Medulla oblongata (tissue), 1 donor: ENCODE measurements at regions not wholly inside any gene's neighbourhood (a gene's known extent, or its start where the extent isn't known, plus 50 kb on each side); places are given as distances from the start of the nearest gene placed in this dataset.

Experiments used
- DNase-seq: peaks from one replicate; pipeline ENCODE4 v3.0.0-alpha.2; 2015; ENCODE audit errors: extremely low spot score

DNA sequence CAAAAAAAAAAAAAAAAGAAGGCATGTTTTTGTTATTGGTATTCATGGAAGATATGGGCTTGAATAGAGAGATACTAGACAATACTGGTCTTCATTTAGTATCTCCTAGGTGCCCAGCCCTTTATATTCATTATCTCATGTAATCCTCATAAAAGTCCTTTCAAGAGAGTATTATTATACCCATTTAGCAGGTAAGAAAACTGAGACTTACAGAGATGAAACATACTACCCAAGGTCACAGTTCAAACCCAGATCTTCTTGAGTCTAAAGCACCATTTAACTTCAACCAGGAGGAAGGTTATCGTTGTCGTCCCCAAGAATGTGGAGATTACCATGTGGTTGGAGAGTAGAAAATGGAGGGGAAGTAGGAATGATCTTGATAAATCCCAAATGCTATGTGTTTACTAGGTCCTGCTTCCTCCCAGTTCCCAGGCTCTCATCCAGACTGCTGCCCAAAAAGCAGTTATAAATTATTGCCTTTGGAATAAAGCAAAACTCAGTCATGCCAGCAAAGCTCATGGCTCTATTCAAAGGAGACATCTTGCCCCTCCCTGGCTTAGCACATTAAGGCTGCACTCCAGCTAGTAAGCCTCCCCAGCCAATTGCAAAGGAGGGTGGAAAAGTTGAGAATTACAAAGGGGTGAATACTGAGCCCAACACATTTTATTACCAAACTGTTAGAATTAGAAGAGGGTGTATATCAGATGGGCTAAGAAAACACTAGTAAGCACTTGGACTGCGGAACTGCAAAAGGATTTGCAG lies 163.9 kb downstream of the PIK3R1 start:
- peak; percentile 57 for DNase-seq

DNA sequence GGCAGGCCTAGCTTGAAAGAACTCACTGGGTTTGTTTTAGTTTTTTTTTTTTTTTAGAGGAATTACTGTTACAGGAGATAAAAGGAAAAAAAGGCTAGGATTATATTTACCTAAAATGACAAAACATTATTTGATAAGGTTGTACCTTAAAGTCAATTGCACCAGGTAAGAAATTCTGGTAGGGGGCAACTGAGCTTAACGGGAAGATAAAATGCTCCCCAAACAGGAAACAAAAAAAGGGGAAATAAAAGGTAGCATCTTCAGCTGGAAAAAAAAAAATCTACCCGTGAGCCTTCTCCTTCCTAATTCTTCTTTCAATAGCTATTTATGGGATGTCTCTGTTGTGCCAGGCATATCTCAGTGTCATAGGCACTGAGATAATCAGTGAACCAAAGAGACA lies 164.5 kb downstream of the PIK3R1 start:
- DNase-seq, result no peak

DNA sequence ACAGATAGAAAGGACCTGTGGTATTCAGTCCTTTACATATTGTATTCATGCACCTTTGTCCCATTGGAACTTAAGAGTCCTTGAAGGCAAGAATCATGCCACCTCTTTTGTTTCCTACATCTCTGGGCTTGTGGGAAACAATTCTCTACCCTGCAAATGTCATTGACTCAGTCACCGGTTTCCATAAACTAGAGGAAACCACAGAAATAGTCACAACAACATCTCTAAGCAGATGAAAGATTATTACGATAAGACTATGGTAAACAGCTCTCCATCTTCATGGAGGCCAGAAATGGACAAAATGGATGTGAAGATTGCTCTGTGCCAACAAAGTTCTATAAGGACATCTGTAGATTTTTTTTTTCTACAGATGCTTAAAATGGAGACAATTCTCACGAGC lies 165.5 kb downstream of the PIK3R1 start:
- DNase-seq, result no peak

- peak; percentile 13 for DNase-seq
These were observed 166.4 kb downstream of the PIK3R1 start for GRCh38 chr5:68381909-68382308.

DNA sequence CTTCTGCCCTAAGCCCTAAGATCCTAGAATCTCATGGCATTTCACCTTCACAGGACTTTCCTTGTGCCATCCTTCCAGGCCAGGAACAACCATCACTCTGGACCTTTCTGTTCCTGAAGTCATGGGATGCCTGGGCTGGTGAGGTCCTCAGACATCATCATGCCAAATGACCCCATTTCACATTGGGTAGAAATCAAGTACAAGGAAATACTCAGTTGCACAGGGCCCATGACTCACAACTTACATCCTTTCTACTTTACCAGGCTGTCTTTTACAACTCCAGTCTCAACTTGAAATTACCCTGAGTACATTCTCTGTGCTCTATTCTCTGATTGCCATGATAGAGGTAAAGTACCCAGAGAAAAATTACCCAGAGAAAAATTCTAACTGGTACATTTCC lies 167.1 kb downstream of the PIK3R1 start:
- DNase-seq, result no peak

- no peak for DNase-seq
These were observed 168.3 kb downstream of the PIK3R1 start for GRCh38 chr5:68383888-68384310.

GRCh38 chr5:68384936-68385594 lies 169.5 kb downstream of the PIK3R1 start:
- DNase-seq, result no peak

- no peak for DNase-seq
These were observed 170.4 kb downstream of the PIK3R1 start for GRCh38 chr5:68385936-68386335.

DNA sequence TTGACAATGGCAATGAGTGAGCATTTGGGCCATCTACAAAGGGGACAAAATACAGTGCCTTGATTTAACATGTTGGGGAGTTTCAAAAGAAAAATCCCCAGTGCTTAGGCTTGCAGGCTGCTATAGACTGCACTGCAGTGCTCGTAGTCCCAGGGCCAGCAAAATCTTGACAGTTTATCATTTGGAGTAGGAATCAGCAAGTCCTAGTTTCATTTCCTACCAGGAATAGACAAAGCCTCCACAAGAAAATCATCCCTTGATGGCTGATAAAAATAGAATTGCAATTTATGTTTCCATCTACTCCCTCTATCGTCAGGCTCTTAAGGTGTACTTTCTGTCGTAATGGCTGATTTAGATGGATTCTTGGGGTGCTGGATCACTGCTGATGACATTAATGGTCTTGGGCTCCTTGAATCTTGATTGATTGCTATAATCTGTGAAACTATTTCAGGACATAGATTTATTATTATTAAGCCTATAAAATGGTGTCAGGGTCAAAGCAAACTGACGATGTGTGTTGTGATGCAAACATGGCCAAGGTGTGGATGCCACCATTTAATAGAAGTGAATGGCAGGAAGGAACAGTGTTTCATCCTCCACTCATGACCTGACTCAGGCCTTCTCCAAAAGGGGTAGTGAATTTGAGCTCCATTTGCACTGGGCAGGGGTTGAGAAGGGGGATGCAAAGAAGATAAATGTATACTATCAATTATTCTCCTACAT lies 171.7 kb downstream of the PIK3R1 start:
- no peak for DNase-seq

- DNase-seq, result no peak
These were observed 174.1 kb downstream of the PIK3R1 start for GRCh38 chr5:68389618-68390017.

- DNase-seq, result no peak
These were observed 177.1 kb downstream of the PIK3R1 start for GRCh38 chr5:68392617-68393016.

DNA sequence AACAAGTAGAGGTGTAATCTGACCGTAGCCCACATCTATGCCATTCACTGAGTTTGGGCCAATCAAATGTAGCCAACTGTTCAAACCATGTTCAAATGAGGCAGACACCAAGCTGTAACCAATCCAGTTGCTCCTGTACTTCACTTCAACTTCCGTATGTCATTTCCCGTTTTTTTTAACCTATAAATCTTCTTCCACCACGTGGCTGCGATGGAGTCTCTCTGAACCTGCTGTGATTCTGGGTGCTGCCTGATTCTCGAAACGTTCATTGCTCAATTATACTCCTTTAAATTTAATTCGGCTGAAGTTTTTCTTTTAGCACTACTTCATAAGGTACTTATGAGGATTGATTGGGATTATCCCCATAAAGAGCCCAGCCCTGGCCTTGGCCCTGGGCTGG lies 179.7 kb downstream of the PIK3R1 start:
- DNase-seq, result no peak

DNA sequence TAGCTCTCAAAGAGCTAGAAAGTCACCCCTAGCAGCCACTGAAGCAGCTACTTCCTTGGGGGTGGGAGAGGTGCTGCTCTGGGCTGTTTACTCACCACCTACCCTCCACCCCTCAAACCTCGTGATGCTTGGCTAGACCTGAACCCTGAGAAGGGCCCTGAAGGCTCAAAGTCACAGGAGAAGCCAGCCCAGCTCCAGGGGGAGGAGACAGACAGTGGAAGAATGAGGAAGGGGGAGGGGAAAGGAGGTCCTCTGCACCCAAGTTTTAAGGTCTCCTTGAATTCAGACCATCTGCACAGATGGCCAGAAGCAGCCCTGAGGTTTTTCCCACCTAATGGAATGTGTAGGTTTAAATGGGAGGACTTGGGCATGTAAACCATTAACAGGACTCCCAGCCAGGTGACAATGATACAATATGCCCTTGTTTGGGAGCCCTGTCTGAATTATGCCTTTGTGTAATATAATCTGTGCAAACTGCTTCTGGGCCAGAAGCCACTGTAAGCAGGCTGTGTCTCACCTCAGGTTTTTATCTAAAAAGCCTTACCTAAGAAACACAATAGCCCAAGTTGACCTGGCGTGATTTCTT lies 180.5 kb downstream of the PIK3R1 start:
- no peak for DNase-seq

GRCh38 chr5:68396722-68397121 lies 181.2 kb downstream of the PIK3R1 start:
- DNase-seq, result no peak

GRCh38 chr5:68398146-68398812 lies 182.7 kb downstream of the PIK3R1 start:
- DNase-seq, result no peak

DNA sequence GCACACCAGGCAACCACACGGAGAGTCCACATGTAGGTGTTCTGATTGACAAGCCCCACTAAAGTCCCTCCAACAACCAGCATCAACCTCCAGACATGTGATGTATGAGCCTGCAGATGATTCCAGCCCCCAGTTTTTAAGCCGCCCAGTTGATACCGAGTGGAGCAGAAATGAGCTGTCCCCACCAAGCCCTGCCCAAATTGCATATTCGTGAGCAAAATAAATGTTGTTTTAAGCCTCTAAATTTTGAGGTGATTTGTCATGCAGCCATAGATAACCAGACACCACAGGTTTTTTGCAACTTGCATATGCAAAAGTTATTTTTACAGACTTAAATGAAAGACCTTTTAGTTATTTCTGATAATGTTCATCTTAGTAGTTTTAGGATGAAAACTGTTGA lies 187.7 kb downstream of the PIK3R1 start:
- no peak for DNase-seq

DNA sequence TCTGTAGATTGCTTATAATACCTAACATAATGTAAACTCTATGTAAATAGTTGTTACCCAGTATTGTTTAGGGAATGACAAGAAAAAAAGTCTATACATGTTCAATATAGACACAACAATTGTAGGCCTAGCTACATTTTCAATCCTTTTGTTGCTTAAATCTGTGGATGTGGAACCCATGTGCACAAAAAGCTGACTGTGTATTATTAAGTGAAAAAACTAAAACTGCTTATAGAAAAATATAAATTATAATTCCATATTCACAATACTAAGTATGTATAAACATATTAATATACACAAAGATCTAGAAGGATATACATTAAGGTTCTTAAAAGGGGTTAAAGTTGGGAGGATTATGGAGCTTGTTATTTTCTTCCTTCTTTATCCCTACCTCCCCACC lies 188.7 kb downstream of the PIK3R1 start:
- no peak for DNase-seq

GRCh38 chr5:68405026-68405684 lies 189.6 kb downstream of the PIK3R1 start:
- DNase-seq, result no peak

GRCh38 chr5:68405784-68406743 lies 190.5 kb downstream of the PIK3R1 start:
- DNase-seq, result no peak

DNA sequence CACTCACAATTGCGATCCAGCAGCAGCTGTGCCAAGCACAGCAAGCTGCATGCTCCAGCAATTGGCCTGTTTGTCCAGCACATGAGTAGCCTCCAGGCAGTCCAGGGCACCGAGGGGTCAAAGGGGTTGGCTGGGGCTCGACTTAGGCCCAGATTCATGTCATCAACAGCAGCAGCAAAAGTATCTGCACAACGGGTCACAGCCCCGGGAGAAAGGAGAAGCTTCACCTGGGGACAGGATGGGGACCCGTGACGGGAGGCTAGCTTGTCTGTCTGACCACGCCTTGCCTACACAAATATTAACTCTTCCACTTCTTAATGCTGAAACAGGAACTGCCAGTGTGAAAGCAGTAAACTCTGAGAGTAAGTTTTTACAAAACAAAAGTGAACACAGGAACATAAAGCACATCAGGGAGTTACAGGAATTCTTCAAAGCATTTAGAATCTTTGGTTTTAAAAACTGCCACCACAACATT lies 191.2 kb downstream of the PIK3R1 start:
- no peak for DNase-seq
